ENCODE measurements at regions not wholly inside any gene's neighbourhood (a gene's known extent, or its start where the extent isn't known, plus 50 kb on each side); places are given as distances from the start of the nearest gene placed in this dataset.

GRCh38 chr2:220707261-220707660 lies 864.8 kb downstream of the EPHA4 start:
- no peaks in the 10 kb centered on the region for H3K4me1 Mint-ChIP-seq (ENCODE audit: low read depth, unreplicated experiment)
- no peaks in the 10 kb centered on the region for H3K9me3 Mint-ChIP-seq (ENCODE audit: unreplicated experiment)
- TF ChIP-seq, protein P1, sequence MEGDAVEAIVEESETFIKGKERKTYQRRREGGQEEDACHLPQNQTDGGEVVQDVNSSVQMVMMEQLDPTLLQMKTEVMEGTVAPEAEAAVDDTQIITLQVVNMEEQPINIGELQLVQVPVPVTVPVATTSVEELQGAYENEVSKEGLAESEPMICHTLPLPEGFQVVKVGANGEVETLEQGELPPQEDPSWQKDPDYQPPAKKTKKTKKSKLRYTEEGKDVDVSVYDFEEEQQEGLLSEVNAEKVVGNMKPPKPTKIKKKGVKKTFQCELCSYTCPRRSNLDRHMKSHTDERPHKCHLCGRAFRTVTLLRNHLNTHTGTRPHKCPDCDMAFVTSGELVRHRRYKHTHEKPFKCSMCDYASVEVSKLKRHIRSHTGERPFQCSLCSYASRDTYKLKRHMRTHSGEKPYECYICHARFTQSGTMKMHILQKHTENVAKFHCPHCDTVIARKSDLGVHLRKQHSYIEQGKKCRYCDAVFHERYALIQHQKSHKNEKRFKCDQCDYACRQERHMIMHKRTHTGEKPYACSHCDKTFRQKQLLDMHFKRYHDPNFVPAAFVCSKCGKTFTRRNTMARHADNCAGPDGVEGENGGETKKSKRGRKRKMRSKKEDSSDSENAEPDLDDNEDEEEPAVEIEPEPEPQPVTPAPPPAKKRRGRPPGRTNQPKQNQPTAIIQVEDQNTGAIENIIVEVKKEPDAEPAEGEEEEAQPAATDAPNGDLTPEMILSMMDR (IDR thresholded peaks at IDR 0.05; ENCODE audit: partially characterized antibody, unreplicated experiment), result no peak
- DNase-seq, result no peak
- no peaks in the 10 kb centered on the region for H3K36me3 Mint-ChIP-seq (ENCODE audit: unreplicated experiment)
- no peak overlapping the region for H3K27ac Mint-ChIP-seq (ENCODE audit: unreplicated experiment)
- no peaks in the 10 kb centered on the region for H3K27me3 Mint-ChIP-seq (ENCODE audit: unreplicated experiment)
- no peak overlapping the region for H3K4me3 Mint-ChIP-seq (ENCODE audit: unreplicated experiment)

- Mint-ChIP-seq H3K27me3 (ENCODE audit: unreplicated experiment) (no peaks in the 10 kb centered on the region), H3K9me3 (ENCODE audit: unreplicated experiment) (no peaks in the 10 kb centered on the region), H3K4me1 (ENCODE audit: low read depth, unreplicated experiment) (no peaks in the 10 kb centered on the region), H3K4me3 (ENCODE audit: unreplicated experiment) (no peak overlapping the region), H3K27ac (ENCODE audit: unreplicated experiment) (no peak overlapping the region), H3K36me3 (ENCODE audit: unreplicated experiment) (no peaks in the 10 kb centered on the region)
- TF ChIP-seq, protein P1 (IDR thresholded peaks at IDR 0.05; ENCODE audit: partially characterized antibody, unreplicated experiment), result no peak
- no peak for DNase-seq
These were observed 863.7 kb downstream of the EPHA4 start for GRCh38 chr2:220708366-220708765.

DNA sequence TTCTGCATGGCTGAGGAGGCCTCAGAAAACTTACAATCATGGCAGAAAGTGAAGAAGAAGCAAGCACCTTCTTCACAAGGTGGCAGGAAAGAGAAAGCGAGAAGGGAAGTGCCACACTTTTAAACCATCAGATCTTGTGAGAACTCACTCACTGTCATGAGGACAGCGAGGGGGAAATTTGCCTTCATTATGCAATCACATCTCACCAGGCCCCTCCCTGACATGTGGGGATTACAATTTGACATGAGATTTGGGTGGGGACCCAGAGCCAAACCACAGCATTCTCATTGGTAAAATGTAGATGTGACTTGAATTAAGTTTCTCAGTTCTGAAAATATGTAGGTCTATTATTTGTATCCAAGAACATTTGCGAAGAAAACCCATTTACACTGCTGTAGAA lies 854.8 kb downstream of the EPHA4 start:
- peaks cover 2% of the 10 kb centered on the region for H3K9me3 Mint-ChIP-seq (ENCODE audit: unreplicated experiment)
- no peak for DNase-seq
- TF ChIP-seq, protein P1 (IDR thresholded peaks at IDR 0.05; ENCODE audit: partially characterized antibody, unreplicated experiment), result no peak
- H3K27me3 Mint-ChIP-seq (ENCODE audit: unreplicated experiment), result no peaks in the 10 kb centered on the region
- peaks cover 4% of the 10 kb centered on the region for H3K36me3 Mint-ChIP-seq (ENCODE audit: unreplicated experiment)
- H3K4me1 Mint-ChIP-seq (ENCODE audit: low read depth, unreplicated experiment), result no peaks in the 10 kb centered on the region
- no peak overlapping the region for H3K4me3 Mint-ChIP-seq (ENCODE audit: unreplicated experiment)
- no peak overlapping the region for H3K27ac Mint-ChIP-seq (ENCODE audit: unreplicated experiment)

- Mint-ChIP-seq H3K36me3 (ENCODE audit: unreplicated experiment) (no peaks in the 10 kb centered on the region), H3K4me1 (ENCODE audit: low read depth, unreplicated experiment) (no peaks in the 10 kb centered on the region), H3K27me3 (ENCODE audit: unreplicated experiment) (no peaks in the 10 kb centered on the region), H3K4me3 (ENCODE audit: unreplicated experiment) (no peak overlapping the region), H3K9me3 (ENCODE audit: unreplicated experiment) (peaks cover 3% of the 10 kb centered on the region), H3K27ac (ENCODE audit: unreplicated experiment) (no peak overlapping the region)
- TF ChIP-seq, protein P1 (IDR thresholded peaks at IDR 0.05; ENCODE audit: partially characterized antibody, unreplicated experiment), result no peak
- DNase-seq, result no peak
These were observed 835.3 kb downstream of the EPHA4 start for GRCh38 chr2:220736778-220737177.

DNA sequence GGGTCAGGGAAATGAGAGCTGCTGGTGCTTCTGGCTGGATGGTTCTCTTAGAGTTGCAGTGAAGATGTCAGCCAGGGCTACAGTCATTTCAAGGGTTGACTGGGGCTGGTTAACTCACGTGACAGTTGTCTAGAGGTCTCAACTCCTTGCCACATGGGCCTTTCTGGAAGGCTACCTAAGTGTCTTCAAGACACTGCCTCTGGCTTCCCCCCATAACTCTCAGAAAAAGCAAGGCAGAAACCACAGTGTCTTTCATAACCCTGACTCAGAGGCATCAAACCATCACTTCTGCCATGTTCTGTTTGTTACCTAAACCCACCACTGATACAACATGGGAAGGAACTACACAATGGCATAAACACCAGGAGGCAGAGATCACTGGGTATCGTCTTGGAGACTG lies 828.9 kb downstream of the EPHA4 start:
- TF ChIP-seq, protein P1 (IDR thresholded peaks at IDR 0.05; ENCODE audit: partially characterized antibody, unreplicated experiment), result no peak
- H3K4me1 Mint-ChIP-seq (ENCODE audit: low read depth, unreplicated experiment), result no peaks in the 10 kb centered on the region
- no peak overlapping the region for H3K27ac Mint-ChIP-seq (ENCODE audit: unreplicated experiment)
- no peak for DNase-seq
- no peaks in the 10 kb centered on the region for H3K27me3 Mint-ChIP-seq (ENCODE audit: unreplicated experiment)
- H3K9me3 Mint-ChIP-seq (ENCODE audit: unreplicated experiment), result peaks cover 3% of the 10 kb centered on the region
- H3K4me3 Mint-ChIP-seq (ENCODE audit: unreplicated experiment), result no peak overlapping the region
- H3K36me3 Mint-ChIP-seq (ENCODE audit: unreplicated experiment), result no peaks in the 10 kb centered on the region
